PC-9 (cell line): ENCODE measurements at regions not wholly inside any gene's neighbourhood (a gene's known extent, or its start where the extent isn't known, plus 50 kb on each side); places are given as distances from the start of the nearest gene placed in this dataset.

Source experiments
- BruUV-seq: library from RNA; stranded (reverse); fragments of 400-500 nt; replicated peaks from 2 replicates; lab custom pipeline; 2021; lab: Mats Ljungman, UMichigan
- CTCF ChIA-PET: fragments of 300-600 bp; sonication (Branson Sonifier 250); formaldehyde crosslinking; loops from one replicate; lab custom pipeline; 2022; ENCODE audit warnings: antibody characterized with exemption; lab: Charles Lee
- POLR2A ChIA-PET: fragments of 300-600 bp; sonication (Branson Sonifier 250); formaldehyde crosslinking; loops from one replicate; lab custom pipeline; 2022; ENCODE audit warnings: antibody characterized with exemption; ENCODE audit not compliant: unreplicated experiment; lab: Charles Lee
- DNase-seq, 2 experiments: peaks; one replicate each; pipeline versions ENCODE4 v3.0.0 to v3.0.0-alpha.2; 2015 to 2022; ENCODE audit warnings: mixed read lengths in 1 of 2
- H2AFZ ChIP-seq: fragments of 200-600 bp; sonication (generic); 2 replicates; pipeline ENCODE4 v1.8.1; 2017; ENCODE audit warnings: antibody characterized with exemption
- H3F3A ChIP-seq: fragments of 200-600 bp; sonication (generic); 2 replicates; pipeline ENCODE4 v1.8.1; 2017; ENCODE audit warnings: antibody characterized with exemption, mild to moderate bottlenecking, low read depth; ENCODE audit not compliant: insufficient read depth
- H3K27ac ChIP-seq: fragments of 200-600 bp; sonication (generic); 2 replicates; pipeline ENCODE4 v1.6.1; 2016; ENCODE audit warnings: mixed run types
- H3K27me3 ChIP-seq: fragments of 200-600 bp; sonication (generic); 2 replicates; pipeline ENCODE4 v1.6.1; 2016; ENCODE audit warnings: low read depth, mixed run types; ENCODE audit not compliant: insufficient read depth
- H3K36me3 ChIP-seq: fragments of 200-600 bp; sonication (generic); 2 replicates; pipeline ENCODE4 v1.6.1; 2016; ENCODE audit warnings: low read depth, mixed run types
- H3K4me1 ChIP-seq: fragments of 200-600 bp; sonication (generic); replicated peaks from 2 replicates; pipeline ENCODE4 v1.6.1; 2016; ENCODE audit warnings: mixed run types; ENCODE audit not compliant: insufficient read depth
- H3K4me2 ChIP-seq: fragments of 200-600 bp; sonication (generic); 2 replicates; pipeline ENCODE4 v1.6.1; 2017; ENCODE audit warnings: mixed run types
- H3K4me3 ChIP-seq: fragments of 200-600 bp; sonication (generic); 2 replicates; pipeline ENCODE4 v1.6.1; 2016; ENCODE audit warnings: mixed run types
- H3K79me2 ChIP-seq: fragments of 200-600 bp; sonication (generic); 2 replicates; pipeline ENCODE4 v1.6.1; 2017; ENCODE audit warnings: low read depth, mixed run types
- H3K9me2 ChIP-seq: fragments of 200-600 bp; sonication (generic); 2 replicates; pipeline ENCODE4 v1.8.1; 2017; ENCODE audit warnings: mild to moderate bottlenecking; ENCODE audit not compliant: insufficient read depth
- H3K9me3 ChIP-seq: fragments of 200-600 bp; sonication (generic); 2 replicates; pipeline ENCODE4 v1.8.1; 2016; ENCODE audit warnings: low read depth; ENCODE audit not compliant: insufficient read depth
- H4K20me1 ChIP-seq: fragments of 200-600 bp; sonication (generic); 2 replicates; pipeline ENCODE4 v1.8.1; 2017; ENCODE audit not compliant: insufficient read depth
- CTCF ChIP-seq: fragments of 200-600 bp; sonication (generic); conservative IDR thresholded peaks from 2 replicates; pipeline ENCODE4 v1.6.1; 2017; ENCODE audit warnings: mixed run types, antibody characterized with exemption, mild to moderate bottlenecking, moderate library complexity
- EZH2 ChIP-seq: fragments of 200-600 bp; sonication (generic); IDR thresholded peaks from 2 replicates; pipeline ENCODE4 v1.8.0; 2017; ENCODE audit warnings: antibody characterized with exemption, low read depth
- intact Hi-C: fragments of 100-400 bp; cut with micrococcal nuclease; formaldehyde crosslinking; loops from one replicate; pipeline ENCODE4 v1.10.0; 2022; ENCODE audit not compliant: unreplicated experiment

DNA sequence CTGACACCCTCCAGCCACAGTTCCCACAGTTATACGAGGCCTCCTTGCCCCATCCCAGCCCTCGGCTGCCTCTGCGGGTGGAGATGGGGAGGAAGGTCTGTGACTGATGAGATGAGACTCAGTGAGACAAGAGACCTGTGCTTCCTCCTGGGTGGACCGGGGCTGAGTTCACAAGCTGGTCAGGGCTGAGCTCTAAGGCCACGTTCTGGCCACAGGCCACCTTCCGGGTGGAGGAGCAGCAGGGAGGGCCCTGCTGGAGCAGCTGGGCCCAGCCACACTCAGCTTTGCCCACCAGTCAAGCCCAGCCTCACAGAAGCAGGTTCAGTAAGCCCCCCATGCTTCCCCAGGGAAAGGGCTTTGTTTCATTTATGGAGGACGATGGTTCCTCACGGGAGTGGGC is 214.7 kb downstream of the ANKRD30B start:
- TF ChIP-seq CTCF (no peak), EZH2 (no peak)
- Histone ChIP-seq H3F3A (no peaks in the 10 kb centered on the region), H3K27me3 (no peaks in the 10 kb centered on the region), H3K4me1 (no peaks in the 10 kb centered on the region), H3K36me3 (no peaks in the 10 kb centered on the region), H3K9me2 (no peaks in the 10 kb centered on the region), H2AFZ (no peak overlapping the region), H3K27ac (no peak overlapping the region), H3K4me3 (no peak overlapping the region), H3K9me3 (no peaks in the 10 kb centered on the region), H3K4me2 (no peak overlapping the region), H3K79me2 (no peaks in the 10 kb centered on the region), H4K20me1 (no peaks in the 10 kb centered on the region)
- CTCF ChIA-PET: no interaction called here
- no peak for DNase-seq
- BruUV-seq: no TSS peak
- intact Hi-C loops: no loop called here
- POLR2A ChIA-PET: no interaction called here

GRCh38 chr18:14963246-14963645 is 215.3 kb downstream of the ANKRD30B start:
- no peaks in the 10 kb centered on the region for H3K27me3 ChIP-seq
- intact Hi-C loops: no loop called here
- H4K20me1 ChIP-seq: no peaks in the 10 kb centered on the region
- no peak overlapping the region for H2AFZ ChIP-seq
- TF ChIP-seq EZH2 (no peak), CTCF (no peak)
- no peaks in the 10 kb centered on the region for H3K79me2 ChIP-seq
- H3K36me3 ChIP-seq: no peaks in the 10 kb centered on the region
- no peak overlapping the region for H3K4me3 ChIP-seq
- H3K9me2 ChIP-seq: no peaks in the 10 kb centered on the region
- no peaks in the 10 kb centered on the region for H3K9me3 ChIP-seq
- no peak overlapping the region for H3K27ac ChIP-seq
- H3F3A ChIP-seq: no peaks in the 10 kb centered on the region
- no peak for DNase-seq
- ChIA-PET CTCF (no interaction called here), POLR2A (no interaction called here)
- no peak overlapping the region for H3K4me2 ChIP-seq
- no peaks in the 10 kb centered on the region for H3K4me1 ChIP-seq
- no TSS peak for BruUV-seq

GRCh38 chr18:14964002-14964401 is 216.0 kb downstream of the ANKRD30B start:
- no peak for DNase-seq
- H3K27ac ChIP-seq: no peak overlapping the region
- H3F3A ChIP-seq: no peaks in the 10 kb centered on the region
- H3K9me2 ChIP-seq: no peaks in the 10 kb centered on the region
- ChIA-PET CTCF (no interaction called here), POLR2A (no interaction called here)
- H4K20me1 ChIP-seq: no peaks in the 10 kb centered on the region
- TF ChIP-seq CTCF (no peak), EZH2 (no peak)
- intact Hi-C loops: no loop called here
- H3K9me3 ChIP-seq: no peaks in the 10 kb centered on the region
- no TSS peak for BruUV-seq
- no peak overlapping the region for H2AFZ ChIP-seq
- H3K4me1 ChIP-seq: no peaks in the 10 kb centered on the region
- no peaks in the 10 kb centered on the region for H3K79me2 ChIP-seq
- H3K36me3 ChIP-seq: no peaks in the 10 kb centered on the region
- no peaks in the 10 kb centered on the region for H3K27me3 ChIP-seq
- H3K4me3 ChIP-seq: no peak overlapping the region
- H3K4me2 ChIP-seq: no peak overlapping the region
